ENCODE measurements at regions not wholly inside any gene's neighbourhood (a gene's known extent, or its start where the extent isn't known, plus 50 kb on each side); places are given as distances from the start of the nearest gene placed in this dataset.

DNA sequence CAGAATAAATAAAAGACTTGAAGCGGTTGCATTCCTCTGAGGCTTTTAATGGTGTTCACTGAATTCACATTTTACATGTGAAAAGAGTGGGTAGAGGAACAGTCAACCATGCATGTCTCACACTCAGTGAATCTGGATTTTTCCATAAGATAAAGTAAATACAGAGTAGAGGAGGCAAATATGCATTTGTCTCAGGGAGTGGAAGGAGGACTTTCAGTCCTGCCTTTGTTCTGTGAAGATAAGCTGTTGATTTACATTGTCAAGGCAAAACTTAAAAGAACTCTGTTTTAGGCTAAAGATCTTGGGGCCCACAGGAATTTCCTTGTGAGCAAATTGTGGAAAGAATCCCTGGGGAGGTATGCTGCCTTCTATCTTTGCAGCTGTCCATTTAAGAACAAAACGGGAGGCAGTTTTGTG is 825.3 kb upstream of the MBL2 start:
- DNase-seq (ENCODE audit: low read depth, low spot score), result no peak
- Histone ChIP-seq H3K27ac (no peak overlapping the region), H3K36me3 (ENCODE audit: insufficient read depth, low read length) (no peaks in the 10 kb centered on the region), H3K9me3 (ENCODE audit: low read depth, low read length) (no peaks in the 10 kb centered on the region), H3K4me3 (no peak overlapping the region), H3K9ac (ENCODE audit: insufficient read length) (no peak overlapping the region)
- TF ChIP-seq POLR2AphosphoS5 (IDR thresholded peaks at IDR 0.05; ENCODE audit: borderline replicate concordance, low read depth, low read length), result no peak
- TF ChIP-seq FOXP2 (optimal IDR thresholded peaks at IDR 0.05; ENCODE audit: control extremely low read depth, extremely low read length, insufficient read depth), result no peak
- TF ChIP-seq EZH2 (IDR thresholded peaks at IDR 0.05), result no peak

GRCh38 chr10:53580465-53580864 is 807.9 kb upstream of the MBL2 start:
- Histone ChIP-seq H3K4me3 (no peak overlapping the region), H3K9ac (ENCODE audit: insufficient read length) (no peak overlapping the region), H3K9me3 (ENCODE audit: low read depth, low read length) (no peaks in the 10 kb centered on the region), H3K27ac (no peak overlapping the region), H3K36me3 (ENCODE audit: insufficient read depth, low read length) (no peaks in the 10 kb centered on the region)
- no peak for DNase-seq (ENCODE audit: low read depth, low spot score)
- TF ChIP-seq POLR2AphosphoS5 (IDR thresholded peaks at IDR 0.05; ENCODE audit: borderline replicate concordance, low read depth, low read length), result no peak
- no peak for TF ChIP-seq FOXP2 (optimal IDR thresholded peaks at IDR 0.05; ENCODE audit: control extremely low read depth, extremely low read length, insufficient read depth)
- TF ChIP-seq EZH2 (IDR thresholded peaks at IDR 0.05), result no peak

- H3K4me3 ChIP-seq, result no peak overlapping the region
- no peak for TF ChIP-seq POLR2AphosphoS5 (IDR thresholded peaks at IDR 0.05; ENCODE audit: borderline replicate concordance, low read depth, low read length)
- TF ChIP-seq FOXP2 (optimal IDR thresholded peaks at IDR 0.05; ENCODE audit: control extremely low read depth, extremely low read length, insufficient read depth), result no peak
- TF ChIP-seq EZH2 (IDR thresholded peaks at IDR 0.05), result no peak
- no peak for DNase-seq (ENCODE audit: low read depth, low spot score)
Observed at GRCh38 chr10:53579773-53580172, 807.2 kb upstream of the MBL2 start.

GRCh38 chr10:53574024-53574423 is 801.4 kb upstream of the MBL2 start:
- TF ChIP-seq FOXP2 (optimal IDR thresholded peaks at IDR 0.05; ENCODE audit: control extremely low read depth, extremely low read length, insufficient read depth) (no peak), EZH2 (IDR thresholded peaks at IDR 0.05) (no peak), POLR2AphosphoS5 (IDR thresholded peaks at IDR 0.05; ENCODE audit: borderline replicate concordance, low read depth, low read length) (no peak)
- no peak for DNase-seq (ENCODE audit: low read depth, low spot score)
- H3K4me3 ChIP-seq, result no peak overlapping the region
- no peaks in the 10 kb centered on the region for H3K36me3 ChIP-seq (ENCODE audit: insufficient read depth, low read length)
- no peak overlapping the region for H3K9ac ChIP-seq (ENCODE audit: insufficient read length)
- H3K27ac ChIP-seq, result no peak overlapping the region
- no peaks in the 10 kb centered on the region for H3K9me3 ChIP-seq (ENCODE audit: low read depth, low read length)

More at GRCh38 chr10:53579773-53580172, 807.2 kb upstream of the MBL2 start:
- Histone ChIP-seq H3K36me3 (ENCODE audit: insufficient read depth, low read length) (no peaks in the 10 kb centered on the region), H3K9me3 (ENCODE audit: low read depth, low read length) (no peaks in the 10 kb centered on the region), H3K27ac (no peak overlapping the region), H3K9ac (ENCODE audit: insufficient read length) (no peak overlapping the region)

DNA sequence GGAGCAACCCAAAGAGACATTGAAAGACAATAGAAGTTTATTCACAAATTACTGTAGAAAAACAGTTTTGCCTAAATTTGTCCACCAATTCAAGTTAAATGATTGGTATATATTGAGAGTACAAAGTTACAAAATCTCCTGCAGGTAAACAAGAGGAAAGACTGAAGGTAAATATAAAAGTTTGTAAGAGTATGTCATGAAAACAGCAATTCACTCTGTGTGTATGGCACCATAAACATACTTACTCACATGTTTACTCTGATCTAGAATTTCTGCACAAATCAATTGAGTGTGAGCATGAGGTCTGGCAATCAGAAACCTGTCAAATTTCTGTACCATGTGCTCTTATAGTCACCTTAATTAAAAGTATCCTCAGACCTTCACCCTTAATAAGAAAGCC is 800.9 kb upstream of the MBL2 start:
- Histone ChIP-seq H3K36me3 (ENCODE audit: insufficient read depth, low read length) (no peaks in the 10 kb centered on the region), H3K4me3 (no peak overlapping the region), H3K27ac (no peak overlapping the region), H3K9me3 (ENCODE audit: low read depth, low read length) (no peaks in the 10 kb centered on the region), H3K9ac (ENCODE audit: insufficient read length) (no peak overlapping the region)
- DNase-seq (ENCODE audit: low read depth, low spot score), result no peak
- TF ChIP-seq EZH2 (IDR thresholded peaks at IDR 0.05) (no peak), POLR2AphosphoS5 (IDR thresholded peaks at IDR 0.05; ENCODE audit: borderline replicate concordance, low read depth, low read length) (no peak), FOXP2 (optimal IDR thresholded peaks at IDR 0.05; ENCODE audit: control extremely low read depth, extremely low read length, insufficient read depth) (no peak)

- TF ChIP-seq EZH2 (IDR thresholded peaks at IDR 0.05), result no peak
- no peak for TF ChIP-seq POLR2AphosphoS5 (IDR thresholded peaks at IDR 0.05; ENCODE audit: borderline replicate concordance, low read depth, low read length)
- TF ChIP-seq FOXP2 (optimal IDR thresholded peaks at IDR 0.05; ENCODE audit: control extremely low read depth, extremely low read length, insufficient read depth), result no peak
- Histone ChIP-seq H3K4me3 (no peak overlapping the region), H3K27ac (no peak overlapping the region), H3K9ac (ENCODE audit: insufficient read length) (no peak overlapping the region), H3K36me3 (ENCODE audit: insufficient read depth, low read length) (no peaks in the 10 kb centered on the region), H3K9me3 (ENCODE audit: low read depth, low read length) (no peaks in the 10 kb centered on the region)
- no peak for DNase-seq (ENCODE audit: low read depth, low spot score)
Observed at GRCh38 chr10:53572799-53573198, 800.2 kb upstream of the MBL2 start.

DNA sequence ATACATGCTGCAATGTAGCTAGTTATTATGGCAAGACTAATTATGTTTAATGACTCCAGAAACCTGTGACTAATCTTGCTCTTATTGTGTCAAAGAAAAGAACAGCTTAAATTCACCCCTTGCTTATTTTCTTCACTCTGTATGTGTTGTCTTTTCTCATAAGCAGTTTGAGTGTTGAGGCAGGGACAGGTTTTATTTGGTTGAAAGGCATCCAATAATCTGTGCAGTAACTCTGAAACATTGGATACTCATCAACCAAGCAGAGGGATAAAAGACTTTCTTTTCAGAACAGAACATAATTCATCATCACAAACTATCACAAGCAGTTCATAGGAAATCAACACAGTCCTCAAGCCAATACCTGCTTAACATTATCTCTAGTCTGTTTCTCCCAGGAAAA is 797.6 kb upstream of the MBL2 start:
- Histone ChIP-seq H3K27ac (no peak overlapping the region), H3K9ac (ENCODE audit: insufficient read length) (no peak overlapping the region), H3K4me3 (no peak overlapping the region), H3K36me3 (ENCODE audit: insufficient read depth, low read length) (no peaks in the 10 kb centered on the region), H3K9me3 (ENCODE audit: low read depth, low read length) (no peaks in the 10 kb centered on the region)
- no peak for DNase-seq (ENCODE audit: low read depth, low spot score)
- TF ChIP-seq FOXP2 (optimal IDR thresholded peaks at IDR 0.05; ENCODE audit: control extremely low read depth, extremely low read length, insufficient read depth) (no peak), EZH2 (IDR thresholded peaks at IDR 0.05) (no peak), POLR2AphosphoS5 (IDR thresholded peaks at IDR 0.05; ENCODE audit: borderline replicate concordance, low read depth, low read length) (no peak)

DNA sequence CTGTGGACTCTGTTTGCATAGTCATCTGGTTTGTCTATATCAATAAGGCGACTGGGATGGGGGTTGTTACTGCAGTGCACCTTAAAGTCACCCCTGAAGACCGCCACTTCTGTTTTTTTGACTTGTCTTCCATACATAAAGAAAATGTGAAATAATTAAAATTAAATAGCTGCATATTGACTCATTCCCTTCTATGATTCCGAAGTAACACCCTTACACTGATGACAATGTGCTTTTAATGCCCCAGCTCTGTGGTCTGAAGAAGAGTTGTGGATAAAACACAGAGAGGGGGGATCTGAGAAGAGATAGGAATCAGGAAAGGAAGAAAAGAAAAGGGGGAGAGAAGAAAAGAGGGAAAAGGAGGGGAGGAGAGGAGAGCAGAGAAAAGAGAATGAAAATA is 796.9 kb upstream of the MBL2 start:
- TF ChIP-seq FOXP2 (optimal IDR thresholded peaks at IDR 0.05; ENCODE audit: control extremely low read depth, extremely low read length, insufficient read depth) (no peak), EZH2 (IDR thresholded peaks at IDR 0.05) (no peak), POLR2AphosphoS5 (IDR thresholded peaks at IDR 0.05; ENCODE audit: borderline replicate concordance, low read depth, low read length) (no peak)
- Histone ChIP-seq H3K9ac (ENCODE audit: insufficient read length) (no peak overlapping the region), H3K4me3 (no peak overlapping the region), H3K9me3 (ENCODE audit: low read depth, low read length) (no peaks in the 10 kb centered on the region), H3K36me3 (ENCODE audit: insufficient read depth, low read length) (no peaks in the 10 kb centered on the region), H3K27ac (no peak overlapping the region)
- no peak for DNase-seq (ENCODE audit: low read depth, low spot score)

DNA sequence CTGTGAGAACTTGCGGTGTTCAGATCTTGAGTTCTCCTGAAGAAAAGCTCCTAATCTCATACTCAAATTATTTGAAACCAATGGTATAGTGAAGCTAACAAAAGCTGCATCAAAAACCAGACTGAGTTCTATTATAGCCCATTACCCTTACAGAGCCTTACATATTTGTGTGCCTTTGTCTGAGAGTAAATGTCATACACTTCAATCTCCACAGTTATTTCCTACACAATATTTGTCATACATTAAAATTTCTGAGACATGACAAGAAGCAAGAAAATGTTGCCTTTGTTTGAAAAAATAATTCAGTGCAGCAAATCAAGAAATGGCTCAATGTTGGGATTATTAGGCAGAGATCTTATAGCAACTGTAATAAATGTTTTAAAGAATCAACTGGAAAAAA is 776.1 kb upstream of the MBL2 start:
- H3K36me3 ChIP-seq (ENCODE audit: insufficient read depth, low read length), result no peaks in the 10 kb centered on the region
- TF ChIP-seq POLR2AphosphoS5 (IDR thresholded peaks at IDR 0.05; ENCODE audit: borderline replicate concordance, low read depth, low read length), result no peak
- TF ChIP-seq FOXP2 (optimal IDR thresholded peaks at IDR 0.05; ENCODE audit: control extremely low read depth, extremely low read length, insufficient read depth), result no peak
- no peak for TF ChIP-seq EZH2 (IDR thresholded peaks at IDR 0.05)
- H3K9me3 ChIP-seq (ENCODE audit: low read depth, low read length), result no peaks in the 10 kb centered on the region
- no peak overlapping the region for H3K9ac ChIP-seq (ENCODE audit: insufficient read length)
- DNase-seq (ENCODE audit: low read depth, low spot score), result no peak
- no peak overlapping the region for H3K4me3 ChIP-seq
- no peak overlapping the region for H3K27ac ChIP-seq

Measured in SK-N-MC (cell line).